PC-3 (cell line): ENCODE measurements at regions not wholly inside any gene's neighbourhood (a gene's known extent, or its start where the extent isn't known, plus 50 kb on each side); places are given as distances from the start of the nearest gene placed in this dataset.
A peak's percentile ranks its signal among the peaks of the same experiment; 100 is the strongest.

Experiments
- ATAC-seq: fragments of 200-7000 bp; cut with Tn5 transposase; 2 replicates; pipeline ENCODE4 v1.9.1; 2020; ENCODE audit warnings: mild to moderate bottlenecking, moderate library complexity
- BruUV-seq: library from RNA; stranded (reverse); fragments of 400-500 nt; replicated peaks from 2 replicates; lab custom pipeline; 2021; lab: Mats Ljungman, UMichigan
- CTCF ChIA-PET: fragments of 300-600 bp; sonication (Branson Sonifier 250); formaldehyde crosslinking; loops from one replicate; lab custom pipeline; 2022; ENCODE audit warnings: antibody characterized with exemption; lab: Charles Lee
- POLR2A ChIA-PET: fragments of 300-600 bp; sonication (Branson Sonifier 250); formaldehyde crosslinking; loops from one replicate; lab custom pipeline; 2022; ENCODE audit warnings: antibody characterized with exemption; ENCODE audit not compliant: unreplicated experiment; lab: Charles Lee
- DNase-seq: peaks from one replicate; pipeline ENCODE4 v3.0.0-alpha.2; 2015
- H2AFZ ChIP-seq: fragments of 300-600 bp; sonication (generic); 2 replicates; pipeline ENCODE4 v1.6.0; 2016; ENCODE audit warnings: antibody characterized with exemption, low read length
- H3F3A ChIP-seq: fragments of 300-600 bp; sonication (generic); one replicate; pipeline ENCODE4 v1.6.0; 2017; ENCODE audit warnings: antibody characterized with exemption, low read length, control low read depth, mild to moderate bottlenecking; ENCODE audit not compliant: unreplicated experiment
- H3K27ac ChIP-seq: fragments of 300-600 bp; sonication (generic); 2 replicates; pipeline ENCODE4 v1.5.1; 2016; ENCODE audit warnings: mild to moderate bottlenecking, low read length
- H3K27me3 ChIP-seq: fragments of 300-600 bp; sonication (generic); 2 replicates; pipeline ENCODE4 v1.6.1; 2016; ENCODE audit warnings: low read length, mixed read lengths
- H3K36me3 ChIP-seq: fragments of 300-600 bp; sonication (generic); 2 replicates; pipeline ENCODE4 v1.6.1; 2016; ENCODE audit warnings: low read depth, mixed run types, low read length, mixed read lengths
- H3K4me1 ChIP-seq: fragments of 300-600 bp; sonication (generic); 2 replicates; pipeline ENCODE4 v1.5.1; 2016; ENCODE audit warnings: low read length; ENCODE audit not compliant: insufficient read depth
- H3K4me2 ChIP-seq: fragments of 300-600 bp; sonication (generic); 2 replicates; pipeline ENCODE4 v1.6.0; 2016; ENCODE audit warnings: low read length
- H3K4me3 ChIP-seq: fragments of 300-600 bp; sonication (generic); 2 replicates; pipeline ENCODE4 v1.5.1; 2016; ENCODE audit warnings: mild to moderate bottlenecking, low read length, mixed read lengths
- H3K79me2 ChIP-seq: fragments of 300-600 bp; sonication (generic); 2 replicates; pipeline ENCODE4 v1.6.1; 2017; ENCODE audit warnings: low read length, mixed read lengths
- H3K9ac ChIP-seq: fragments of 300-600 bp; sonication (generic); 2 replicates; pipeline ENCODE4 v1.6.0; 2016; ENCODE audit warnings: mild to moderate bottlenecking, low read length
- H3K9me2 ChIP-seq: fragments of 300-600 bp; sonication (generic); replicated peaks from 2 replicates; pipeline ENCODE4 v1.6.1; 2016; ENCODE audit warnings: mixed run types, low read length, mixed read lengths
- H3K9me3 ChIP-seq: fragments of 300-600 bp; sonication (generic); 2 replicates; pipeline ENCODE4 v1.6.1; 2016; ENCODE audit warnings: low read length, mixed read lengths
- H4K20me1 ChIP-seq: fragments of 300-600 bp; sonication (generic); 2 replicates; pipeline ENCODE4 v1.6.1; 2016; ENCODE audit warnings: low read length, mixed read lengths
- EZH2 ChIP-seq: fragments of 300-600 bp; sonication (generic); IDR thresholded peaks from one replicate; pipeline ENCODE4 v1.6.1; 2017; ENCODE audit warnings: antibody characterized with exemption, mild to moderate bottlenecking, low read length; ENCODE audit not compliant: unreplicated experiment
- EZH2phosphoT487 ChIP-seq: fragments of 300-600 bp; sonication (generic); IDR thresholded peaks from 2 replicates; pipeline ENCODE4 v1.6.1; 2018; ENCODE audit warnings: mild to moderate bottlenecking, antibody characterized with exemption, low read length, borderline replicate concordance
- intact Hi-C: fragments of 100-400 bp; cut with micrococcal nuclease; formaldehyde crosslinking; loops from 2 replicates; pipeline ENCODE4 v1.9.0; 2023
- TF ChIP-seq, protein P1 (sequence below): fragments of 300-600 bp; sonication (generic); conservative IDR thresholded peaks from 2 replicates; pipeline ENCODE4 v1.5.1; 2017; ENCODE audit warnings: antibody characterized with exemption, low read depth, mild to moderate bottlenecking, low read length

DNA sequence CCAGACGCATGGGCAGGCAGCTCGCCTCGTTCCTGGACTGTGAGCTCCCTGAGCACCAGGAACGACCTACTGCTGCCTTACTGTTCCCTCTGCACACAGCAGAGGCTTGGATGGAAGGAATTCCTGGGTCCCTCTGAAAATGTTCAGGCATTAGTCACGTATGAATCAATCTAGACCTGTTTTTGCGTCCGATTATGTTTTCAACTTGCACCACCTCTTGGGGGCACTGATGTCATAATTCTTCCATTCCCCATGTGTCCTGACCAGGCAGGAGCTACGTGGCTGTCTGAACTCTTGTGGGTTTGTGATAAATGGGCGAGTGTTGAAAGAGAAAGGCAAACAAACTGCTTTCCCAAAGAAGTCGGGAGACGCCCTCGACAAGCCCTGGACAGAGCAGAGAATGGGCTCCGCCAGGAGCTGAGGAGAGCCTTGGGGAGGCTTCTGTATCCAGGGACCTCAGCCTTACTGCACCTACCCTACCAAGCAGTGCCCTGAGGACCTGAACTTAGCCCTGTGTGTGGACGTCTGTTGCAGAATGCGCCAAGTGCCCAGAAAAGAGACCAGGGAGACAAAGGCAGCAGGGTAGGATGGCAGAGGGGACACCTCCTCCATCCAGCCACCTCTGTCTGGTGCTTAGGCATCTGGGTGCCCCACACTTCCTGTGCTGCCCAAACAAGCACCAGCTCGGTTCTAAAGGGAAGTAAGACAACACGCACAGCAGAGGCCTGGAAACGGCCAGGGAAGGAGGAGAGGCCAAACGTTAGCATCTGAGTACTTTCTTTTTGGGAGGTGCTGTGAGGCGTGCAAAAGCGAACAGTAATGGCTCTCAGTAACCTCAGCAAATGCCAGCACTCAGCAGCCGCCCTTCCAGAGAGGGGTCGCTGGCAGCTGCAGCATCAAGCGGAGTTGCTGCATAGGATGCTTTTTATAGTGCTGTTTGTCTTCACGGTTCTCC lies 124.2 kb downstream of the LY86 start:
- Histone ChIP-seq H3K79me2 (no peaks in the 10 kb centered on the region), H3K9me2 (no peaks in the 10 kb centered on the region), H3K9ac (peak overlapping the region; percentile 89), H2AFZ (peak overlapping the region; percentile 52), H3K36me3 (no peaks in the 10 kb centered on the region), H3K27me3 (no peaks in the 10 kb centered on the region), H3K27ac (peak overlapping the region; percentile 99), H4K20me1 (no peaks in the 10 kb centered on the region), H3K4me1 (peaks cover 23% of the 10 kb centered on the region), H3K4me2 (peak overlapping the region; percentile 81), H3F3A (no peaks in the 10 kb centered on the region), H3K9me3 (no peaks in the 10 kb centered on the region), H3K4me3 (peak overlapping the region; percentile 39; the same call in 1 of the 2 replicates)
- BruUV-seq, result no TSS peak
- TF ChIP-seq, protein P1, sequence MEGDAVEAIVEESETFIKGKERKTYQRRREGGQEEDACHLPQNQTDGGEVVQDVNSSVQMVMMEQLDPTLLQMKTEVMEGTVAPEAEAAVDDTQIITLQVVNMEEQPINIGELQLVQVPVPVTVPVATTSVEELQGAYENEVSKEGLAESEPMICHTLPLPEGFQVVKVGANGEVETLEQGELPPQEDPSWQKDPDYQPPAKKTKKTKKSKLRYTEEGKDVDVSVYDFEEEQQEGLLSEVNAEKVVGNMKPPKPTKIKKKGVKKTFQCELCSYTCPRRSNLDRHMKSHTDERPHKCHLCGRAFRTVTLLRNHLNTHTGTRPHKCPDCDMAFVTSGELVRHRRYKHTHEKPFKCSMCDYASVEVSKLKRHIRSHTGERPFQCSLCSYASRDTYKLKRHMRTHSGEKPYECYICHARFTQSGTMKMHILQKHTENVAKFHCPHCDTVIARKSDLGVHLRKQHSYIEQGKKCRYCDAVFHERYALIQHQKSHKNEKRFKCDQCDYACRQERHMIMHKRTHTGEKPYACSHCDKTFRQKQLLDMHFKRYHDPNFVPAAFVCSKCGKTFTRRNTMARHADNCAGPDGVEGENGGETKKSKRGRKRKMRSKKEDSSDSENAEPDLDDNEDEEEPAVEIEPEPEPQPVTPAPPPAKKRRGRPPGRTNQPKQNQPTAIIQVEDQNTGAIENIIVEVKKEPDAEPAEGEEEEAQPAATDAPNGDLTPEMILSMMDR, result peak; percentile 65
- TF ChIP-seq EZH2phosphoT487, result no peak
- TF ChIP-seq EZH2, result no peak
- ATAC-seq, result peak; percentile 82
- peak; percentile 94 for DNase-seq
- CTCF ChIA-PET, result interaction anchor here (0.7 kb wide), 2 partner anchors 11 to 25 kb away, joined by 4 read pairs; no protein-coding TSS in a partner anchor
- intact Hi-C loops, result no loop called here
- POLR2A ChIA-PET, result no interaction called here

DNA sequence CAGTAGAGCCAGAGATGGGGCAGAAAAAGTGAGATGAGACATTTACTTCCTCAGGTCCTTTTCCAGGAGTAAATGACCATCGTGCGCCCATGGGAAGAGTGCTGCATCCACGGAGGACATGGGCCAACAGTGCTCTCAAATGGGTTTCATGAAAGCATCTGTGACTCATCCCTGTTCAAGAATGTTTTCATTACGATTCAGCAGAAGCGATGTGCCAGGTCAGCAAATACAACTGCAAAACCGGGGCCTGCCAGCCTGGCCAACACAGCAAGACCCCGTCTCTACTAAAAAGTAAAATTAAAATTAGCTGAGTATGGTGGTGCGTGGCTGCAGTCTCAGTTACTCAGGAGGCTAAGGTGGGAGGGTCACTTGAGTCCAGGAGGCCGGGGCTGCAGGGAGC lies 125.1 kb downstream of the LY86 start:
- Histone ChIP-seq H4K20me1 (no peaks in the 10 kb centered on the region), H3K9ac (peak overlapping the region; percentile 89), H3K79me2 (no peaks in the 10 kb centered on the region), H3F3A (no peaks in the 10 kb centered on the region), H3K9me3 (no peaks in the 10 kb centered on the region), H3K9me2 (no peaks in the 10 kb centered on the region), H3K4me1 (peaks cover 23% of the 10 kb centered on the region), H3K27ac (peak overlapping the region; percentile 99), H3K4me3 (no peak overlapping the region), H3K27me3 (no peaks in the 10 kb centered on the region), H2AFZ (no peak overlapping the region), H3K36me3 (no peaks in the 10 kb centered on the region), H3K4me2 (no peak overlapping the region)
- CTCF ChIA-PET, result no interaction called here
- POLR2A ChIA-PET, result no interaction called here
- ATAC-seq (no peak), DNase-seq (peak; percentile 53)
- no TSS peak for BruUV-seq
- intact Hi-C loops, result no loop called here
- TF ChIP-seq EZH2 (no peak), EZH2phosphoT487 (no peak)
- TF ChIP-seq, protein P1, result no peak
